DMS53 treated with DMSO at 0.1 percent for 48 hours (cell line): ENCODE measurements at regions not wholly inside any gene's neighbourhood (a gene's known extent, or its start where the extent isn't known, plus 50 kb on each side); places are given as distances from the start of the nearest gene placed in this dataset.

Experiments
- DNase-seq: peaks from one replicate; lab custom pipeline; 2025; ENCODE audit not compliant: unreplicated experiment; lab: John Stamatoyannopoulos, UW

DNA sequence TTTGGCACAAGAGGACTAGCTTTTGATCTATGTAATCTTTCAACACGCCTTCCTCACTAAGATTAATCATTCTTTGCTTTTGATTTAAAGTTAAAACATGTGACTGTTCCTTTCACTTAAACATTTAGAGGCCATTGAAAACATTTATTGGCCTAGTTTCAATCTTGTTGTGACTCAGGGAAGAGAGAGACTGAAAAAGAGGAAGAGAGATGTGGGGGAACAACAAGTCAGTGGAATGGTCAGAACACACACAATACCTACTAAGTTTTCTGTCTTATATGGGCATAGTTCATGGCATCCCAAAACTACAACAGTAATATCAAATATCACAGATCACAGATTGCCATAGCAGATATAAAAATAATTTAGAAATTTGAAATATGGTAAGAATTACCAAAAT is 812.9 kb upstream of the AGA start:
- no peak for DNase-seq

DNA sequence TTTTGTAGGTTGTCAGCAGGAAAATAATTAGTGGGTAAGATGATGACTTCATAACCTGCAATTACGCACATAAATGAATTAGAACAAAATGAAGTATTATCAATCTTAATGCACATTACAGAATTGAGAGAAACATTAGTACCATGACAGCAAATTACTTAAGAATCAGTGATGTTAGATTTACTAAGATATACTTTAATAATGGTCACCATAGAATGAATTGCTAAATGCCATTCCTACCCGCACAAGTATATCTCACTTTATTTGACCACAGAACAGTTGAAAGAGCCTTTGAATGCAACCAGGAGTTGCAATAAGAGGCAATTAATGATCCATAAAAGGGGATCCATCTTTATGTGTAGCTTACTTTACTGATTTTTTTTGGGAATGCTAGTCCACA is 816.4 kb upstream of the AGA start:
- no peak for DNase-seq

DNA sequence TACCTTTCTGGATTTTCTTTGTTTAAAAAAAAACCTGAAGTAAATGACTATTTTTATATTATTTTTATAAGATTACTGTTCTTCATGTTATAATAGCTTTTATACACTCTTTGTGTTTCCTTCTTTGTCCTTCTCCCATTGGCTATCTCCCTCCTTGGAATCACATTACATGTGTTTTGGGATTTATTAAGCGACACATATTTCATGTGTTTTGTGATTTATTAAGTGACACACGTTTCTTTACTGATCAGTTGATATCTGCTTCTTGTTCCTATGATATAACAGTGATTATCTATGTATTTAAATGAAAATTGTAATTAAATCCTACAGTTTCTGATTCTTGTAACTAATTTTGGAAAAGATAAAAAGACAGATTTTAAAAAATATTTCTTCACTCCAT is 817.3 kb upstream of the AGA start:
- DNase-seq: no peak

DNA sequence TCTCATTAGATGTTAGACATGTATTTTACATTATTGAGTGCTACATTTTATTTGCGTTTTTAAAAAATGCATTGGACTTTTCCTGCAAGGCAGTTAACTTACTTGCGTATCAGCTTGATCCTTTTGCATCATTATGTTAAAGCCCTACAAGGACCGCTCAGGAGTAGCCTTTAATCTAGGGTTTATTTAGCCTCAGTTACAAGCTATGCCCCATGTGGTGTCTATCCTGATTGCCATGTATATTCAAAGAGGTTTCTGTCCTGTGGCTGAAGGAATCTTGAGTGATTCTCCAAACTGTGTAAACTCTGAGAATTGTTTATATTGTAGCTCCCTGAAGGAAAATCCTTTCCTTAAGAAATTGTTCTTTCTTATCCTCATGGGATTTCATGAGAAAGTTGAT is 821.8 kb upstream of the AGA start:
- no peak for DNase-seq

DNA sequence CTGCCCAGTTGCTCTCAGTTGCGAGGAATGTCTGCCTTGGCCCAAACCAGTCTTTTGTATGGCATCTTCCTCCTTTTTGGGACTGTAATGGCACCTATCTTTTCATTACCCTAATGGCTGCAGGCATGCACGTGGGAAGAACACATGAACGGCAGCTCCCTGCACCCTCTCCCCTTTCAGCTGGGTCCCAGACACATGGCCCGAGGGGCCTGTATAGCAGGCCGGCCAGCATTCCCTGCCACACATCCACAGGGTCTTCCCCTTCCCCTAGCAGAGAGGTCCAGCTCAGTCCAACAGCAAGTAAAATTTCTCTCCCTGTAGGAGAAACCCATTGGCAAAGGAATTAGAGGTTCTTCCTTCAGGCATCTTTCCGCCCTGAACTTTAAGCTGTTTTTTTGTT is 829.1 kb upstream of the AGA start:
- no peak for DNase-seq

DNA sequence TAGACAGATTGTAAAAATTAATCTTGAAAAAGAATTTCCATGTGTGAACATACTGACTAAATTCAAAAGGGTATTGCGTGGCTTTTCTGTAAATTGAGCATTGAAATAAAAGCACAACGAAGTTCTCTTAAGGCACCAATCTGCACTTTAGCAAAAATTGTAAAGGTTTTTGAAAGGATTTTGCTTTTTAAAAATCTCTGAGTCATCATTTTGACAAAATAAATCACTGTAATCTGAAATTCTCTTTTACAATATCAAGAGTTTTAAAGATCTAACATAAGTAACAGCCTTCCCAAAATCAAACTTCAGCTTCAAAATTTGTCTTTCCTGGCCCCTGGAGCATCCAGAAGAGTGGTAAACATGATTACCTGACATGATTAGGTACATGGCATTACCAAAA is 830.9 kb upstream of the AGA start:
- DNase-seq: no peak

DNA sequence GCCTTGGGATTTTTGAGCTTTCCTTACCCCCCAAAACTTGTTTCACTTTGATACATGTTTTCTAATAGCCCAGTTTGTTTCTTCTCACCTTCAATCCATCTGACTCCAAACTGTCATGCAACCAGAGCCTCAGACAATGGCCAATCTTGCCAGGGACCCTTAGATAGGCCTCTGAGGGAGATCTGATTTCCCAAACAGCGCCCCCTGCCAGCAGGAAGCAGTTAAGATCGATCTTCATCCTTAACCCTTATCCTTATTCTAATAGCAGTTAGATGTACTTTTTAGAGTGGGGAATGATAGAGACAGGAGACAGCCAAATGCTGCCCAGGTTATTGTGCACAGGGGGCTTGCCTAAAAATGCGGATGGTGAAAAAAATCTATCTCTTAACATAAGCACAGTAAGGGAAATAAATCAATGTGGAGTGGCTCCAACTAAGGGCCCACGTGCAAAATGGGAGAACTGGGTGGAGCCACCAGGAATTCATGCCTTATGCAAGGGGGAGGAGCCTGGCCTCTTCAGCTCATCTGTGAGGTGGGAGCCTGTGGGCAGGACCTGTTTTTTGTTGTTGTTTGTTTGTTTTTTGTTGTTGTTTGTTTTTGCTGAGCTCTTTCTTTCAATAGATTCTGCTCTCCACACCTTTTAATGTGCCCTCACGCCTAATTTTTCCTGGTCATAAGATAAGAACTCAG is 833.6 kb upstream of the AGA start:
- no peak for DNase-seq

DNA sequence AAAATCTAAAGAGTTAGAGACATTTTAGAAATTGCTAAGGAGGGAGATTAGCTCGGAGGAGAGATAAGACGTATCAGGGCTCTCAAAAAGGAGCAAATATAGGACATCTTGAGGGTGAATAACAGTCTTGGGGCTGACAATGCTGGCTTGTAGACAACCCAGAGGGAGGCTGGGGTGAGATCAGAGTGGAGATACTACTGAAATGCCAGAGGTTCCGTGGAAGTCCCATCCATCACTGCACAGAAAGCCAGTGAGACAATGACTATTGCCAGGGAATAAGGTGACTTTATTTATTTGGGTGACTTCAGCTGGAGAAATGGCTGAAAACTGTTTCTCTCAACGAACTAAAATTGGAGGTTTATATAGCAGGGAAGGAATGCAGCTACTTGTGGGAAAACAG is 838.1 kb upstream of the AGA start:
- DNase-seq: no peak

DNA sequence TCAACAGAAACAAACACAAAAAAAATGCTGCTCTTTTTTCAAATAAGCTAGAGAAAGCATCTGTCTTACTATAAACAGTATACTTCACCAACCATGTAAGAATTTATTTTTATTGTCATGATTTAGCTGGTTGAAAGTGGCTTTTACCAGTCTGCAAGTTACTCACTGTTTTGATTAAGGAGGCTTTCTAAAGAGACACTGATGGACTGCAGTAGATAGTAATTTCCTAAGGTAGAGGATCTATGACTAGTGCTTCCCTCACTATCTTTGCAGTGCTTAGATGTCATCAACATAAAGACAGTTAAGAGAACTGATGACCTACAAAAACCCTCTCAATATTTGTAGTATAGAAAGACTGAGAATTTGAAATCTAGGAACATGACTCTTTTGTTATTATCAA is 846.2 kb upstream of the AGA start:
- no peak for DNase-seq

DNA sequence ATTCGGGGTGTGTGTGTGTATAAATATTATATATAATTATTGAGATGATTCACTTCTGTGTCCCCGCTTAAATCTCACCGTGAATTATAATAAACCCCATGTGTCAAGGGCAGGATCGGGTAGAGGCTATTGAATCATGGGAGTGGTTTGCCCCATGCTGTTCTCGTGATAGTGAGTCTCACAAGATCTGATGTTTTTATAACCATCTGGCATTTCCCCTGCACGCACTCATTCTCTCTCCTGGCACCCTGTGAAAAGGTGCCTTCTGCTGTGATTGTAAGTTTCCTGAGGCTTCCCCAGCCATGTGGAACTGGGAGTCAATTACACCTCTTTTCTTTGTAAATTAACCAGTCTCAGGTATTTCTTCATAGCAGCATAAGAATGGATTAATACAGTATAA is 851.4 kb upstream of the AGA start:
- no peak for DNase-seq

DNA sequence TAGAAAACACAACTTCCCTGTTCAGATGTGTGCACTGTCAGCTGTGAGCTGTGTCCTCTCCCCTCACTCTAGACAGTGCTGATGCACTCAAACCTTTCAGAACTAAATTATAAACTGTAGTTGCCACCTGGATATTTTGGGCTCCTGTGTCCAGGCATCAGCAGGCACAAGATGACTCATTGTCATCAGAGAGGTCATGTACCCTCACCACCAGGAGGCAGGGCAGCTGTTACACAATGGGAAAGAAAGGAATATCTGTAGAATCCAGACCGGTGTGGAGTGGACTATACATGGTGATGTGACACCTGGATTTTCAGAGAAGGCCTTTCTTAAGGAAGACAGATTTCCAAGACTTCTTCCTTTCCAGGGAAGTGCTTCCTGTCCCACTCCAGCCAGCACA is 854.4 kb upstream of the AGA start:
- no peak for DNase-seq

DNA sequence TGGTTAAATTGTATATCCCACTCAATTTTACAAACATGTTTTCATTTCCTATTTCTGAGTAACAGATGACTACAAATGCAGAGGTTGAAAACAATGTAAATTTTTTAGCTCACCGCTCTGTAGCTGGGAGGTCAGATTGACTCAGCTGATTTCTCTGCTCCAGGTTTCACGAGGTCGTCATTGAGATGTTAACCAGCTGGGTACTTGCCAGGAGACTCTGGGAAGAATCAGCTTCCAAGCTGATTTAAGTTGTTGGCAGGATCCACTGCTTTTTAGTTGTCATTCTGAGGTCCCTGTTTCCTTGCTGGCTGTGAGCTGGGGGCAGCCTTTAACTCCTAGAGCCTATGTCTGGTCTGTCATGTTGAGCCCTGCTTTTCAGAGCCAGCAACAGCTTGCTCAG is 864.3 kb upstream of the AGA start:
- DNase-seq: no peak

DNA sequence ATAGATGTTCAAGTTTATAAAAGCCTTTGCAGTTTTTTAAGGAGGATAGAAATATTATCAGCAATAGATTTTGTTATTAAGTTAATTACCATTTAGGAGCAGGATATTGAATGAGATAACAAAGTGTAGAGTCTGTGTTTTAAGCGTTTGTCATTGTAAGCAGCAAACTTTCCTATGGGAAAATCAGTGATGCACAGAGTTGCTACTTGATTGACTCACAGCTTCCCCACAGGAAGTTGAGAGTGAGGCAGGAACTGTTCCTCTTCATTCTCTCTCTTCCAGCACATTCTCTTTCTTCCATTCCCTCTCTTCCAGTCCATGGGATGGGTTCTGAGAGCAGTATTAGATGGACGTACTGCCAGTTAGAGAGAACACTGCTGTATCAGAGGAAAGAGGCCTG is 867.7 kb upstream of the AGA start:
- DNase-seq: no peak

DNA sequence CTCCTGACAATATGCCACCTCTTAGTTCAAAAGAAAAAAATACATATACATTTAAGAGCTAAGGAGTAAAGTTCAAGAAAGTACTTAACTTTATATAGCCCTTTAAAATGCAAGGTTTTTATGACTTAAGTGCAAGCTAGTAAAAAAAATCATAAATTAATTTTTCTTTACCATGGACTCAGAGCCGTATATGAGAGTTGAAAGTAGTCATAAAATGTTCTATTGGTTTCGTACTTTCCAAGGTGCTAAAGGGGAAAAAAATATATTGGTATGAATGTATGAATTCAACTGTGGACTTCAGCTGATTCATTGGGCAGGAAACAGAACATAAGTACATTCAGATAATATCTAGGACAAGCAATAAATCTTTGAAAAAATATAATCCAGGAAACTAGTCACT is 869.8 kb upstream of the AGA start:
- no peak for DNase-seq

DNA sequence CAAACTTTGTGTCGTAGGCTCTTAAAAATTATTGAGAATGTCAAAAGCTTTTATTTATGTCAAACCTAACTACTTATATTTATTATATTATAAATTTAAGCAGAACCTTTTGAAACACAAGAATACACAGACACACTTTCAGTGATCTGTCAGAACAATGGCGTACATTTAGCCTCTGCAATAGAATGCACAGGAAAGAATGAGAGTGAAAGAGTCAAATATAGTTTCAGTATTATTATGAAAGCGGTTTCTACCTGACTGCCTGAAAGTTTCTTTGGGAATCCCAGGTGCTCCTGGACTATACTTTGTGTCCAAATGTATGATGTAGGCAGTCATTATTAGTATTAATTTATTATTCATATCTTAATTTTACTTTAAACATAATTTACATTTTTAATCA is 872.0 kb upstream of the AGA start:
- DNase-seq: no peak

DNA sequence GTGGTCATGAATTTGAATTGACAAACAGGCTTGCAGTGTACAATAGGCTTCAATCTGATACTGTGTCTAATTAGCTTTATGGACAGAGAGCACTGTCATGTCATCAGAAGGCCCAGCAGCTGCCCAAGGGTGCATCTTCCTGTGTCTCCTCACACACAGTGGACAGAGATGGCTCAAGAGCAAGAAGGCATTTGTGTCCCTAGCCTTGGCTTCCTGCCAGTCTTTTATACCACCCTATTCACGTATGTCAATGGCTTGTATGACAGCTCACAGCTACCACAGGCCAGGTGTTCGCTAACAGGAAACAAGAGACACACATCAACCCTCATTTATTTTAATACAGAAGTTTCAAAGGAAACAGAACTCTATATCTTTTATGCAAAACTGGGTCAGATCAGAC is 874.0 kb upstream of the AGA start:
- DNase-seq: peak; percentile 83

DNA sequence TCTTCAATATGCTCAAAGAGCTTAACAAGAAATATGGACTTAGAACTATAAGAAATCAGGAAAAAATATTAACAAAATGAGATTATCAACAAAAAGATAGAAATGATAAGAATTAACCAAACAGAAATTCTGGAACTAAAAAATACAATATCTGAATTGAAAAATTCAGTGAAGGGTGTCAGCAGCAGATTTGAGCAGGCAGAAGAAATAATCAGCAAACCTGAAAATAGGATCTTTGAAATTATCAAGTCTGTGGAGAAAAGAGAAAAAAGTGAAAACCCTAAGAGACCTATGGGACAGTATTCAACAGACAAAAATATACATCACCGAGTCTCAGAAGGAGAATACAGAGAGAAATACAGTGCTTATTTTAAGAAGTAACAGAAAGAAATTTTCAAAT is 877.8 kb upstream of the AGA start:
- no peak for DNase-seq

DNA sequence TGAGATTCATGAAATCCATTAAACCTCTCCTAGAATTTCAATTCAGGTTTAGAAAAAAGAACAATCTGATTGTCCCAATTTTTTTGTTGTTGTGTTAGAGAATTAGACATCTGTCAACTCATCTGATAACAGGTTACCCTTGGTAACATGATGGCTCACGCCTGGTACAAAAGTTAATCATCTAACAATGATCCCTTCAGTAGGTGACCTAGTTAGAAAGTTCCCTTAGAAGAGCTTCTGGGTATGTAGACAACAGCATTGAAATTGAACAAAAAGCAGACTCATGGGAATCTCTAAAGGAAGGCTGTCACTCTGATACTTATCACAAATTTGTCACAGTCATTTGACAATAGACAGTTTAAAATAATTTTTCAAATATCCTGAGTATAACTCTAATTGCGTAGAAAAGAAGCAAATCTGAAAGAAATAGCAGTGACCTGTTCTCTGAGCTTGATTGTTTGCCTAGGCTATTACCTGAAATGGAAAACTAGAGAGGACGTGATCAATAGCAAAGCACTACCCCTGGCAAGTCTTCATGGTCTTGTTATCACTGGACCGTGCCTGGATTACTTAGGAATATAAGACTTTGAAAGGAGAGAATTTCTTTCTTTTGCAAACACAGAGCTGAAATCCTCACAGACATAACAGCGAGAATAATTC is 880.4 kb upstream of the AGA start:
- no peak for DNase-seq

DNA sequence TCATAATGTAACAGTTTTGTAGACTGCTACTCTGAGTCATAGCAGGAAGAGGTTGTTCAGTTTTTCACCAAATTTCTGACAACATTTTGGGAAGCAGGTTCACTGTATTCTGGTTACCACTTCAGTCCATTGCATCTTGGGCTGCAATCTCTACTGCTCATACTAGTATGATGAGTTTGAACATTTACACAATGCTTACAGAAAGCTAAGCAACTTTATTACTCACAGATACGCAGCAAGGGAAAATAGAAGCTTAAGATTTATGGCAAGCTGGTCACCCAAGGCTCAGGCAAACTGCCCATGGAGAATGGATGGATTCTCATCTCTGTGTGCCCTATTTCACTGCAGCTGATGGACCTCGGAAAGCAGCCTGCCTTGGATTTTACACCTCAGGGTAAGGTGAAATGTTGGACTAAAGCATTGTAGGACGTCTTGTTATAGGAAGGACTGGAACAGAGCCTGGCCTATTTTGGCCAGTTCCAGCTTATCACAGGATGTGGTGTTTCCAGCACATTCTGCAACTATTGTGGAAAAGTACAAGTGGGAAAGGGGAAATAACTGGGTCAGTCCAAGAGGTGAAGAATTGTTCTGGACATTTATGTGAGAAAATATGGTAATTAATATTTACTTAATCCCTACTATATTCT is 887.1 kb upstream of the AGA start:
- no peak for DNase-seq

DNA sequence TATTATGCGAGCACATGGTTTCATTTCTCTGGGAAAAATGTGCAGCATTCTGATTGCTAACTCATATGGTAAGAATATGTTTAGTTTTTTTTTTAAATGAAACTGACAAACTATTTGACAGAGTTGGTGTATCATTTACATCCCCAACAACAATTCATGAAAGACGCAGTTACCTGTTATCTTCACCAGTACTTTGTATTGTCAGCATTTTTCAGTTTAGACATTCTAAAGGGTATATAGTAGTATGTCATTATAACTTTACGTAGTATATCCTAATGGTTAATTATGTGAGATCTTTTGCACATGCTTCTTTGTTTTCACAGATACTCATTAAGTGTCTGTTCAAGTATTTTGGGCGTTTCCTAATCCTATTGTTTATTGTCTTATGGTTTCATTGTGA is 891.1 kb upstream of the AGA start:
- DNase-seq: no peak

DNA sequence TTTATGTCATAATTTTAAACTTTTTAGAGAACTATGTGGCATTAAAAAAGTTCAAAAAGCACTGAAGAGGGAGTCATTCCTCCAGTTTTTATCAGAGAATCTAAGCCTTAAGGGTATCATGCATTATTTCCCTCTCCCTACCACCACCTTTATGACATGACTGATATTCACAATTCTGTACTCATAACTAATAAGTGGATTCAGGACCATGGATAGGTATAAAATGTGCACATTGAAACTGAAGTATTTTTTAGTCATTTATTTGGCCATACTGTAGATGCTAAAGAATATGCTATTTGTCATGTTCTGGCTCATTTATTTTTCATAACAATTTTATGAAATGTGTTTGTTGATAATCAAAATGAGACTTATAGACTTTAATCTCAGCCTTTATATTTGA is 897.5 kb upstream of the AGA start:
- DNase-seq: no peak

DNA sequence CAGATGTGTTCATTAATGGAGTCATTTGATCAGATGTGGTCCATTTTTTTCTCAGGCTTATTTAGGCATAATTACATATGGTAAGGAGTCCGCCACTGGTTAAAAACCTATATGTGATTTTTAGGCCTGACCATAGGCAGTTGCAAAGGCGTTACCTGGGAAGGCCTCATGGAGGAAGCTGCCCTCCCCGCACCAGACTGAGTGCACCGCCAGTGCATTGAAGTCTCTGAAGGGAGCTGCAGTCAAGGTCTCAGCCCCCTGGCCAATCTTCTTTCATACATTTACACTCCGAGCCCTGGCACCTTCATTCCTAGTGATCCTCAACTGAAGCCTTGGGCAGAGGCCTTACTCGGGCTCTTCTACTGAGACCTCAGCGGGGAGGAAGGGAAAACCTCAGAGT is 898.2 kb upstream of the AGA start:
- DNase-seq: no peak

DNA sequence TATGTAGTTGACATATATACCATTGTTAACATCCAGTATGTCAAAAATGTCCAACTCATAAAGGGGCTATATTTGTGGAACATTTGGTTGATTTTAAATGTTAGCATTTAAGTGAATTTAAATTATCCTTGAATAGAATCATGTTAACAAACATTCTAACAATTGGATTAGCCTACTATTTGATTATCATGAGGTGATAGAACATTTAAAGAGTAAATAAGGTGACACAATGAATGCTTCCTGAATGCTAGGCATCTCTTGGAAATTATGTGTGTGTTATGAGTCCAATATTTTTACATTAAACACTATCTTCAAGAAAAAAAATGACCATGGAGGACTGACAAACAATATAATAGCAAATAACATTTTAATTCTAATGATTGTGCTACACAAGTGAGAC is 901.9 kb upstream of the AGA start:
- no peak for DNase-seq
